T-helper 1 cell treated with Interleukin-12 subunit alpha and Interleukin-12 subunit beta and Interleukin-4 antibody, amounts not matched to agents 30 ng/mL and 1 ng/mL, for 36 hours (primary cell): ENCODE measurements at regions not wholly inside any gene's neighbourhood (a gene's known extent, or its start where the extent isn't known, plus 50 kb on each side); places are given as distances from the start of the nearest gene placed in this dataset.

ENCODE experiments used
- intact Hi-C: fragments of 100-400 bp; cut with micrococcal nuclease; formaldehyde crosslinking; loops from one replicate; pipeline ENCODE4 v1.15.1; 2024

DNA sequence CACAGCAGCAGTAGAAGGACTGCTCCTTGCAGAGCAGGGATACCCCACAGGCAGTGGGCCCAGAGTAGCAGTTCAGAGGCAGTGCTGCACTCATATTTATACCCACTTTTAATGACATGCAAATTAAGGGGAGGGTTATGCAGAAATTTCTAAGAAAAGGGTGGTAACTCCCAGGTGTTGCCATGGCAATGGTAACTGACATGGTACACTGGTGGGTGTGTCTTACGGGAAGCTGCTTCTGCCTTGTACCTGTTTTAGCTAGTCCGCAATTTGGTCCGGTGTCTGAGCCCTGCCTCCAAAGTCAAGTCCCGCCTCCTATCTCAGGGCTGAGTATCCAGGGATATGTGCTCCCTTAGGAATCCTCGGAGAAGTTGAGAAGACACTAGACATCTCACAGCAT is 79.2 kb upstream of the UQCRFS1 start:
- intact Hi-C loops, result no loop called here

DNA sequence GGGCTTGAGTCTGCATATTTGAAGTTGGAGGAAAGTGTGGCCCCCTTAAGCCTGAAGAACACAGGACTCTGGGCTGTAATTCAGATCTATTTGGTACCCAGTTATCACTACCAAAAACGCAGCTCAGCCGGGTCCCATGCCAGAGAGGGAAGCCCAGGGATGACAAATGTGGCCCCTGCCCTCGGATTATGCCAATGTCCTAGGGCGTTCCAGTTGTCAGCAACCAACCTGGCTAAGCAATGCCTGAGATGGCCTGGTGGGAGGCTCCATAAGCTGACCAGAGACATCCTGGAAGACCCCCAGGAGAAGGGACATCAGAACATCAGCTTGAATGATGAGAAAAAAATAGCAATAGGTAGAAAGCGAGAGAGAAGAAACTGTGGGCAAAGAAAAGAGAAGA is 79.6 kb upstream of the UQCRFS1 start:
- intact Hi-C loops, result no loop called here

DNA sequence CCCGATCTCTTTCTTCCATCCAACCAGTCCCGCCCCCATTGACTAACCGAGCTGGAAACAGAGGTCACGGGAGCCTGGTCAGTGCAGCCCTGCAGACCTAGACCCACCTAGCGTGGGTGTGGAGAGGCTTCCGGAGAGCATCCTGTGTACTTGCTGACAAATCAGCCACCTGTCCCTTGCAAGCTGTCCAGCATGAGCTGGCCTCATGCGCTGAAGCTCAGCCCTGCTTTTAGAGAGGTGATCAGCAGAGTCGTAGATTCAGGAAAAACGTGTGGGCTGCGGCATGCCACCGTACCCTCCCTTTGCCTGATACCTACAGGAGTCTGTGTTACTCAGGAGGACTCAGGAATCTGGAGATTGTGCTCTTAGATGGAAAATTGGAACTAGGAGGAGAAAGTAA is 80.3 kb upstream of the UQCRFS1 start:
- intact Hi-C loops, result no loop called here

DNA sequence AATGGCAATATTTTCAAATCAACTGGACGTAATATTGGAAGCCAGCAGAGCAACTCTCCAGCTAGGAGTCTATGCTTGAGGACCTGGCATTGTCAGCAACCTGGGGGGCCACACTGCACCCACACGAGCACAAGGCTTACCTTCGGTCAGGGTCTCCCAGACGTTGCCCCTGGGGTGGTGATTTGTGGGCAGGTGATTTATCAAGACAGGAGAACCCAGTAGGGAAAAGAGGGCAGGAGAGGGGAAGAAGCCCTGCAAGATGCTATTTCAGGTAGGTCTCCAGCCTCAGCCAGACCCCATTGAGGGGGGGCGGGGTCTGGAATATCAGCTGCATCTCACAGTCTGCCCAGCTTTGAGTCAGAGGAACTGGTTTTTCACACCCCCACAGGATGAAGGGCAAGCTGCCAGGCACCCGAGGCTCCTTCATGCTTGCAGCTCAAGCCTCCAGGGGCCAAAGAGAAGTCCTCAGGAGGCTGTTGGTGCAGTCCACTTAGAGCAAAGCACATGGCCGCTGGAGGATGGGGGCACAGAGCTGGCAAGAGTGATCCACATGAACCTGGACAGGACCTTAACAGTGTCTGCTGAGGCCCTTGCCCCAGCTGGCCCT is 80.9 kb upstream of the UQCRFS1 start:
- intact Hi-C loops, result loop anchor here (1.0 kb wide), 1 partner anchor 8 kb away; no protein-coding TSS in a partner anchor

DNA sequence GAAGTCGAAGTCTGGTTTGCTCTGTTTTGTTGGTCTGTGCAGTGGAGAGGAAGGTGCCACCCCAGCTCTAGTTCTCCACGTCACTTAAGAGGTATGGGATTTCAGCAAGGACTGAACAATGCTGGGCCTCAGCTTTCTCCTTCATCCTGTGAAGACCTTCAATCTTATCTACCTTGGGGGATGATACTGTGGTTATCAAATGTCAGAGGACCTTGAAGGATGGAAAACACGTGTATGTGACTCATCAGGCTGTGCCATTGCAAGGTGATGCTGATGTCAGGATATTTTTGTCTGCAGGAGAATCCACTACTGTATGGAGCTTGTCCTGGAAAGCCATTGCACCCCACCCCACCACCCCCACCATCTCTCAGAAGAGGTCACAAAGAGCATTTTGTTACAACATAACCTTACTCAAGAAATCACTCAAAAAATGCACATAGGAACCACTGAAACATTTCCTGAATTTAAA is 81.4 kb upstream of the UQCRFS1 start:
- intact Hi-C loops, result loop anchor here (1.0 kb wide), 1 partner anchor 8 kb away; no protein-coding TSS in a partner anchor

- intact Hi-C loops, result no loop called here
Measured at GRCh38 chr19:29295285-29295684, 82.3 kb upstream of the UQCRFS1 start.

DNA sequence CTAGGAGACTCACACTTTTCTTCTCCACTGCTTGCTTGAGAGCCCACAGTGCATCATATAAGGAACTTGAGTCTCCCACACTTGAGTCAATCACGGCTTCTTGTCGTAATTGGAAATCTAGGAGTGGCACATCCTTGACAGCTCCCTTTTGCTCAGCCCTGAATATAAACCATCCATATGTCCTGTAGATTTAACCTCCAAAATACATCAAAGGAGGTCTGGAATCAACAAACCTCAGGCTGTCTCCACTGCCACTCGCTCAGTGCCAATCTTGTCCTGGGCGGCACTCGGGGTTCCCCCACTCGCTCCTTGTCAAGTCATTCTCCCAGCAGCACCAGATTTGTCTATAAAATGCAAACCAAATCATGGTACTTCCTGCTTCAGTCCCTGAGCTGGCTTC is 84.4 kb upstream of the UQCRFS1 start:
- intact Hi-C loops, result no loop called here

- intact Hi-C loops, result no loop called here
Measured at GRCh38 chr19:29299416-29300380, 86.7 kb upstream of the UQCRFS1 start.

- intact Hi-C loops, result loop anchor here (1.0 kb wide), 1 partner anchor 8 kb away; no protein-coding TSS in a partner anchor
Measured at GRCh38 chr19:29302002-29302928, 89.3 kb upstream of the UQCRFS1 start.

DNA sequence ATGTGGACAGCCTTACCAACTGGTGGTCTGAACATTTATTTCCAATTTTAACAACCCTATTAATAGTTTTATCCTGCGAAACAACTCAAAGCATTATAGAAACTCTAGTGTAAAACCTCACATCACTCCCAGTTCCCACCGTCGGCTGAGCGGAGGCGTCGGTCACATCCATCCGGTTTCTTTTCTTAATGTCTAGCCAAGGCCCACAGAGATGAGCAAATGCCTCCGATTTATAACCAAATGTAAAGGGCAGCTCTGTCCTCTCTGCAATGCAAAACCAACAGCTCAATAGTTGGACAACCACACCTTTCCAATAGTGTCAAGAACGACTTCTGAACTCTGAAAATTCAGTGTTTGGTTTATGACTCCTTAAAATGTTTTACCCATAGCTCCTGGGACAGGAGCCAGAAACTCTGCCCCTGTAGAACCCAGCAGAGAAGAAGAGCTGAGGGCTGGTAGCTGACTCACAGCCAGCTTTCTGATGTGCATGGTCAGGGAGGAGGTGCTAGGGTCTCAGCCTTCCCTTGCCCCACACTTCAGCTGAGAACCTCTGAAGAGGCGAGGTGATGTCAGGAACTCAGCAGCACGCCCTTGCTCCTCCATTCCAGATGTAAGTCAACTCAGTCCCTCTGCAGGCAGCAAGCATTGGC is 90.2 kb upstream of the UQCRFS1 start:
- intact Hi-C loops, result no loop called here

GRCh38 chr19:29303719-29304090 is 90.8 kb upstream of the UQCRFS1 start:
- intact Hi-C loops, result no loop called here

- intact Hi-C loops, result no loop called here
Measured at GRCh38 chr19:29305268-29305667, 92.3 kb upstream of the UQCRFS1 start.

GRCh38 chr19:29308977-29309590 is 96.1 kb upstream of the UQCRFS1 start:
- intact Hi-C loops, result no loop called here

DNA sequence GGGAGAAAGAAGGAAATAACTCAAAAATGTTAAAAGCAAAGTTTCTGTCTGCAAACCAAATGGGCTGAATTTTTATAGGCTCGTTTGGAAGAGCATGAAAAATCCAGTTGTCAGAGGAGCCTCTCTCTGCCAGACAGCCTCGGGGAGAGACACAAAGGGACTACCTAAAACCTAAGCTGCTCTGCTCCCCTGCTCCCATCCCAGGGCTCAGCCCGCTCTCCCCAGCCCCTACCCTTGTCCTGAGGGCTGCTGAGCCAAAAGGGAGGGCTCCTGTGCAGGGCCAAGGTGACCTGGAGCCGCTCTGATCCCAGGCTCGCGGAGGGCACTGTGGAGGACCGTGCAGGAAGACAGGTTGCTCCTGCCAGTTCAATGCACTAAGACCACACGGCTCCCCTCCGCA is 96.7 kb upstream of the UQCRFS1 start:
- intact Hi-C loops, result no loop called here

DNA sequence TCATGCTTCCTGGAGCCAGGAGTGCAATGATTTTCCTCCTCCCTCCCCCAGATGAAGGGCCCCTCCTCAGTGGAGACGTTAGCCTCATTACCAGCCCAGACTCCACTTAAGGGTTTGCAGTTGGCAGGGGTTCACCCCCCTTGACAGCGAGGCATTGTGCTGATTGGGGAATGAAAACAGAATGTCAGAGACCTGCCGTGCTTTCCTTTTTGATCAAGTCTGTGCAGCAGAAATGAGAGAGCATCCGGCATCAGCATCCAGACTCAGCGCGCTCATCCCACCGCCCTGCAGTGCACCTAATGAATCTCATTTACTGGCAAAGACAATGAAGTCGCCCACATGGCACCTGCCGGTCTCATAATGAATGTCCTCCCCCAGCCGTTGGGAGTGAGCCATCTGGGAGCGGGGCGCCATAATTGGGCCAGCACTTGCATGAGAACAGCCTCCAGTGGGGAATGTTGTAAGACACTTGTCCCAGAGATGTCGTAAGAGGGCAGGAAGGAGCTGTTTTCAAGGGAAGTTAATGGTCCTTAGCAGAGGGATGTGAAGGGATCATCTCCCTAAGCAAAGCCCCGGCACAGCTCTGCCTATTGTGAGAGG is 98.3 kb upstream of the UQCRFS1 start:
- intact Hi-C loops, result no loop called here

- intact Hi-C loops, result no loop called here
Measured at GRCh38 chr19:29315556-29316190, 102.7 kb upstream of the UQCRFS1 start.

GRCh38 chr19:29318581-29318980 is 105.6 kb upstream of the UQCRFS1 start:
- intact Hi-C loops, result no loop called here

- intact Hi-C loops, result no loop called here
Measured at GRCh38 chr19:29320086-29320485, 107.1 kb upstream of the UQCRFS1 start.

GRCh38 chr19:29320618-29321017 is 107.7 kb upstream of the UQCRFS1 start:
- intact Hi-C loops, result no loop called here

DNA sequence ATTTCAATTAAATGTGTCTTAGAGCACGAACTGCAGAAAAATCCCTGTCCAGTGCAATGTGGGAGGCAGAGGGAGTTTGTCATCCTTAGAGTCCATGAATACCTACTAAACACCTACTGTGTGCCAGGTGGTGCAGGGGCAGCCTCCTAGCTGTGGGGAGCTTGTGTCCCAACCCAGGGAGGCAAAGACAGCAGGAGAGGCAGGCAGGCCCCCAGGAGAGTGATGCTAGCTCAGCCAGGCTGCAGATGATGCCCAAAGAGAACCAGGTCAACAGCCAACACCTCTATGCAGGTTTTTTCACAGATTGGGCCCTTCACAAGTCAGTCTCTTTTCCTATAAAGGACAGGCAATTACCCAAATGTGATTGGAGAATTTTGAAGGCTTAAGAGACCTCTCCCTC is 108.2 kb upstream of the UQCRFS1 start:
- intact Hi-C loops, result no loop called here
